Skin of body (tissue), 1 donor: ENCODE measurements at regions not wholly inside any gene's neighbourhood (a gene's known extent, or its start where the extent isn't known, plus 50 kb on each side); places are given as distances from the start of the nearest gene placed in this dataset.
"Not testable (repeated sequence)": the region's sequence is repeated elsewhere in the genome, so short reads cannot be mapped to it uniquely, and the experiment has no call there.

Source experiments
- DNase-seq: peaks from one replicate; lab custom pipeline; 2025; lab: John Stamatoyannopoulos, UW

- DNase-seq = not testable (repeated sequence)
These were observed 50.4 kb upstream of the B3GAT2 start for GRCh38 chr6:71007298-71007697.

- no peak for DNase-seq
These were observed 55.1 kb upstream of the B3GAT2 start for GRCh38 chr6:71011871-71012371.

- DNase-seq = no peak
These were observed 56.1 kb upstream of the B3GAT2 start for GRCh38 chr6:71012866-71013469.

GRCh38 chr6:71015392-71015791, 58.5 kb upstream of the B3GAT2 start:
- no peak for DNase-seq

GRCh38 chr6:71028236-71028876, 71.5 kb upstream of the B3GAT2 start:
- no peak for DNase-seq

GRCh38 chr6:71028877-71029252, 72.0 kb upstream of the B3GAT2 start:
- no peak for DNase-seq

- DNase-seq = no peak
These were observed 72.7 kb upstream of the B3GAT2 start for GRCh38 chr6:71029555-71029954.

- no peak for DNase-seq
These were observed 75.1 kb upstream of the B3GAT2 start for GRCh38 chr6:71031912-71032311.

GRCh38 chr6:71033171-71033570, 76.3 kb upstream of the B3GAT2 start:
- no peak for DNase-seq

- DNase-seq = no peak
These were observed 77.0 kb upstream of the B3GAT2 start for GRCh38 chr6:71033890-71034289.

- no peak for DNase-seq
These were observed 77.9 kb upstream of the B3GAT2 start for GRCh38 chr6:71034563-71035345.

- no peak for DNase-seq
These were observed 79.0 kb upstream of the B3GAT2 start for GRCh38 chr6:71035871-71036270.

- DNase-seq = no peak
These were observed 82.0 kb upstream of the B3GAT2 start for GRCh38 chr6:71038711-71039344.

GRCh38 chr6:71040043-71040442, 83.2 kb upstream of the B3GAT2 start:
- no peak for DNase-seq

- no peak for DNase-seq
These were observed 84.0 kb upstream of the B3GAT2 start for GRCh38 chr6:71040841-71041240.

GRCh38 chr6:71043902-71044301, 87.0 kb upstream of the B3GAT2 start:
- no peak for DNase-seq

- no peak for DNase-seq
These were observed 87.9 kb upstream of the B3GAT2 start for GRCh38 chr6:71044753-71045152.

- no peak for DNase-seq
These were observed 88.4 kb upstream of the B3GAT2 start for GRCh38 chr6:71045296-71045695.

- DNase-seq = no peak
These were observed 90.6 kb upstream of the B3GAT2 start for GRCh38 chr6:71047417-71047816.

- DNase-seq = no peak
These were observed 91.7 kb upstream of the B3GAT2 start for GRCh38 chr6:71048320-71049164.

- DNase-seq = no peak
These were observed 92.4 kb upstream of the B3GAT2 start for GRCh38 chr6:71049198-71049770.
